Suppressor macrophage treated with lipopolysaccharide for 1 hour (primary cell): ENCODE measurements at regions not wholly inside any gene's neighbourhood (a gene's known extent, or its start where the extent isn't known, plus 50 kb on each side); places are given as distances from the start of the nearest gene placed in this dataset.
"Not testable (repeated sequence)": the region's sequence is repeated elsewhere in the genome, so short reads cannot be mapped to it uniquely, and the experiment has no call there.

ENCODE experiments used
- DNase-seq, 3 donors: peaks; one replicate each; pipeline ENCODE4 v3.0.0-alpha.2; 2020 to 2022

DNA sequence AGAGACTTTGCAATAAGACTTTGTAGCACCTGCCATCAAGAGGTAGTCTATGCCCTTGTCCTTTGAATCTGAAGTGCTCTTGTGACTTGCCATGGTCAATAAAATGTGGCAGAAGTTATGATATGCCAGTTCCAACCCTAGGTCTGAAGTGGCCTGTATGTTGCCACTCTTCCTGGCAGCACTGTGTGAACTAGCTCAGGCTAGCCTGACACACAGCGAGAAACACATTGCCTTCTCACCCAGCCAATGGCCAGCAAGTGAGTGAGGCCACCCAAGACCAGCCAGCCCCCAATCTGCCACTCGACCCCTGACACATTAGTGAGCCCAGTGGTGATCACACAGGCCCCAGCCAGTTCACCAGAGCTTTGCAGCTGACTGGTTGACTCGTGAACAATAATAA lies 52.7 kb upstream of the OSMR start:
- no peak for DNase-seq

GRCh38 chr5:38794037-38794436 lies 51.8 kb upstream of the OSMR start:
- DNase-seq = not testable (repeated sequence)

GRCh38 chr5:38794986-38795385 lies 50.8 kb upstream of the OSMR start:
- no peak for DNase-seq

- peak in 1 of 3 donors; percentile 5 for DNase-seq
Observed at GRCh38 chr5:38795986-38796741, 49.6 kb upstream of the OSMR start.
